K562 (cell line): ENCODE measurements at regions not wholly inside any gene's neighbourhood (a gene's known extent, or its start where the extent isn't known, plus 50 kb on each side); places are given as distances from the start of the nearest gene placed in this dataset.
A peak's percentile ranks its signal among the peaks of the same experiment; 100 is the strongest.

Experiments used
- ATAC-seq: fragments of 200-7000 bp; cut with Tn5 transposase; 3 replicates; pipeline ENCODE4 v1.9.1; 2020; ENCODE audit warnings: moderate library complexity
- BruUV-seq: library from RNA; stranded (reverse); fragments of 400-500 nt; replicated peaks from 2 replicates; lab custom pipeline; 2021; lab: Mats Ljungman, UMichigan
- CTCF ChIA-PET: fragments of 300-600 bp; formaldehyde crosslinking; extraction: SDS; loops from one replicate; lab custom pipeline; 2021; ENCODE audit warnings: low intra/inter-chr PET ratio; lab: Yijun Ruan, JAX
- POLR2A ChIA-PET: fragments of 300-600, 350-650 bp; sonication (Branson Sonifier 250); formaldehyde crosslinking; extraction: SDS; loops from one replicate; lab custom pipeline; 2021; ENCODE audit warnings: antibody characterized with exemption, inconsistent platforms; lab: Yijun Ruan, JAX
- DNase-seq, 4 experiments: peaks; one replicate each; pipeline versions ENCODE4 v3.0.0 to v3.0.0-alpha.2; 2011 to 2018; ENCODE audit warnings: low spot score in 3 of 4, mixed read lengths in 3 of 4; ENCODE audit errors: extremely low read depth in 1 of 4
- FAIRE-seq: peaks from 2 replicates; lab custom pipeline; 2011; peaks lifted over from hg19 to GRCh38; lab: Jason Lieb, UNC
- H2AFZ ChIP-seq: 2 replicates; pipeline ENCODE4 v1.6.0; 2011; ENCODE audit warnings: low read depth, low read length, control low read depth, inconsistent platforms
- H3K27ac ChIP-seq: fragments of 200-600 bp; 3 replicates; pipeline ENCODE4 v1.8.0; 2011; ENCODE audit warnings: low read depth, mild to moderate bottlenecking, control low read depth, inconsistent platforms, low read length, moderate library complexity, mixed read lengths; ENCODE audit errors: extremely low read depth
- H3K27me3 ChIP-seq, 2 experiments: fragments of 300-600 bp in 1 of 2; 2 replicates in 1 of 2; 3 replicates in 1 of 2; pipeline versions ENCODE4 v1.6.0 to v1.8.0; 2011; ENCODE audit warnings: inconsistent platforms in 2 of 2, low read length in 2 of 2, mild to moderate bottlenecking in 1 of 2, mixed read lengths in 1 of 2, moderate library complexity in 1 of 2; ENCODE audit not compliant: control insufficient read depth in 2 of 2, insufficient read depth in 2 of 2
- H3K36me3 ChIP-seq: fragments of 300-600 bp; 3 replicates; pipeline ENCODE4 v1.8.0; 2011; ENCODE audit warnings: mild to moderate bottlenecking, low read length, inconsistent platforms; ENCODE audit not compliant: control insufficient read depth, insufficient read depth
- H3K4me1 ChIP-seq, 2 experiments: fragments of 200-600 bp in 1 of 2; replicated peaks in 1 of 2; 2 replicates in 1 of 2; 3 replicates in 1 of 2; pipeline versions ENCODE4 v1.5.1 to v1.8.0; 2011; ENCODE audit warnings: inconsistent platforms in 2 of 2, low read length in 2 of 2, mild to moderate bottlenecking in 1 of 2, mixed read lengths in 1 of 2, moderate library complexity in 1 of 2; ENCODE audit not compliant: control insufficient read depth in 2 of 2, insufficient read depth in 2 of 2
- H3K4me2 ChIP-seq: 2 replicates; pipeline ENCODE4 v1.6.1; 2011; ENCODE audit warnings: low read length, control low read depth, inconsistent platforms, mixed read lengths; ENCODE audit not compliant: insufficient read depth
- H3K4me3 ChIP-seq: fragments of 200-600 bp; sonication (generic), shearing (Covaris generic); 2 replicates; pipeline ENCODE4 v1.5.1; 2016; ENCODE audit warnings: control low read depth, inconsistent platforms
- H3K79me2 ChIP-seq: fragments of 200-600 bp; 3 replicates; pipeline ENCODE4 v1.8.0; 2011; ENCODE audit warnings: low read length, inconsistent platforms; ENCODE audit not compliant: control insufficient read depth, insufficient read depth
- H3K9ac ChIP-seq, 2 experiments: 2 replicates each; pipeline versions ENCODE4 v1.6.0 to v1.6.1; 2011; ENCODE audit warnings: low read depth in 2 of 2, low read length in 2 of 2, control low read depth in 1 of 2, inconsistent platforms in 1 of 2, mild to moderate bottlenecking in 1 of 2, mixed read lengths in 1 of 2; ENCODE audit not compliant: insufficient read depth in 1 of 2
- H3K9me1 ChIP-seq: one replicate; pipeline ENCODE4 v1.6.0; 2011; ENCODE audit warnings: inconsistent platforms, mild to moderate bottlenecking, low read length, moderate library complexity; ENCODE audit not compliant: control insufficient read depth, insufficient read depth
- H3K9me3 ChIP-seq: replicated peaks from 2 replicates; pipeline ENCODE4 v1.5.1; 2011; ENCODE audit warnings: low read depth, low read length, inconsistent platforms; ENCODE audit not compliant: control insufficient read depth, insufficient read depth
- H4K20me1 ChIP-seq: replicated peaks from 2 replicates; pipeline ENCODE4 v1.6.1; 2011; ENCODE audit warnings: low read length, inconsistent platforms, mixed read lengths; ENCODE audit not compliant: control insufficient read depth, insufficient read depth
- CSDE1 ChIP-seq, 2 experiments: fragments of 450-650 bp; IDR thresholded peaks; 2 replicates each; pipeline ENCODE4 v1.6.1; 2016; ENCODE audit warnings: mild to moderate bottlenecking in 1 of 2
- DDX20 ChIP-seq: fragments of 450-650 bp; IDR thresholded peaks from 2 replicates; pipeline ENCODE4 v1.6.1; 2016; ENCODE audit warnings: missing genetic modification characterization, low read depth, mild to moderate bottlenecking, missing compliant biosample characterization, moderate library complexity
- HNRNPL ChIP-seq: fragments of 200-400 bp; formaldehyde crosslinking; IDR thresholded peaks from 2 replicates; pipeline ENCODE4 v1.6.1; 2017; ENCODE audit warnings: low read depth, mild to moderate bottlenecking, low read length
- KHSRP ChIP-seq: fragments of 450-650 bp; IDR thresholded peaks from 2 replicates; pipeline ENCODE4 v1.6.1; 2017
- MCM7 ChIP-seq, 2 experiments: fragments of 450-650 bp; IDR thresholded peaks; 2 replicates each; pipeline ENCODE4 v1.6.1; 2016 to 2018
- PURB ChIP-seq: sonication (generic); formaldehyde crosslinking; IDR thresholded peaks from 2 replicates; pipeline ENCODE4 v1.9.0; 2021; ENCODE audit warnings: low read depth, mild to moderate bottlenecking, missing genetic modification reagents
- SIN3B ChIP-seq: fragments of 450-650 bp; IDR thresholded peaks from 2 replicates; pipeline ENCODE4 v1.6.1; 2017; ENCODE audit warnings: low read depth, mild to moderate bottlenecking, moderate library complexity
- ZNF316 ChIP-seq: fragments of 450-650 bp; IDR thresholded peaks from 2 replicates; pipeline ENCODE4 v1.6.1; 2016
- WGBS: fragments of 100-300 bp; shearing (Covaris generic); methylation state at CpG from one replicate; pipeline ENCODE4 v1.1.6; 2016; ENCODE audit warnings: low coverage, mixed read lengths; ENCODE audit not compliant: insufficient coverage; ENCODE audit errors: missing lambda C conversion rate; 5-methylcytosine and 5-hydroxymethylcytosine counted together
- in situ Hi-C: fragments of 300-500 bp; cut with MboI; formaldehyde crosslinking; loops from 4 replicates; pipeline ENCODE4 v1.15.0; 2018; ENCODE audit warnings: inconsistent platforms, mixed read lengths
- intact Hi-C: fragments of 100-400 bp; cut with micrococcal nuclease; formaldehyde crosslinking; loops from 2 replicates; pipeline ENCODE4 v1.14.2; 2022

DNA sequence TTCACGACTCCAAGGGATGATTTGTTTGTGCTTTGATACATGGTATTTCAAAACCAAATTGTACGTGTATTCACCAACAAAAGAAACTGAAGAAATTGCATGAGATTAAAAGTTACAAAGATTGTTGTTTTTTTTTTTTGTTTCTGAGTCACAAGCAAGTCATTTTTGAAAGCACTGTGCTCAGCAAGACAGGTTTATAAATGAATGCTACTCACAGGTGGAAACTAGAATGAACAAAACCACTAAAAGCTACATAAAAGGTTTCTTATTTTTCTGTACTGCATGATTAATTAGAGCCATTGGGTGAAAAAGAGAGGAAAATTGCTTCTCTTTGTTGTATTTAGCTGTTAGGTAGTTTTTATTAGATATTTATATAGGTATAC lies 90.2 kb upstream of the RIPOR2 start (continued):
- TF ChIP-seq SIN3B (no peak), CSDE1 (IDR thresholded peaks at IDR 0.05) (no peak), MCM7 (IDR thresholded peaks at IDR 0.05) (no peak), HNRNPL (no peak), DDX20 (tag) (no peak), KHSRP (no peak)

- no peak for FAIRE-seq
- 11% methylated on average over 2 of the region's 2 CpGs for WGBS
- H3K9me3 ChIP-seq, result no peaks in the 10 kb centered on the region
- no peak for DNase-seq
- no peak overlapping the region for H3K4me3 ChIP-seq
- H3K4me2 ChIP-seq, result no peak overlapping the region
- H3K27me3 ChIP-seq, result peaks cover 9 to 49% of the 10 kb centered on the region in 2 experiments; a peak in 4 of 5 replicates
- ChIA-PET POLR2A (interaction anchor here (0.6 to 2.2 kb wide), 4 partner anchors 9 to 165 kb away, joined by 3 to 10 read pairs (median 5); no protein-coding TSS in a partner anchor), CTCF (interaction anchor here (2.6 kb wide), 1 partner anchor 44 kb away, joined by 11 read pairs; no protein-coding TSS in a partner anchor)
- no peak overlapping the region for H3K9ac ChIP-seq
- BruUV-seq, result no TSS peak
- TF ChIP-seq ZNF316, result peak; percentile 39
- TF ChIP-seq PURB (CRISPR knock-in tag), result no peak
- no peaks in the 10 kb centered on the region for H3K36me3 ChIP-seq
- H4K20me1 ChIP-seq, result no peaks in the 10 kb centered on the region
- H3K79me2 ChIP-seq, result no peaks in the 10 kb centered on the region
- H3K27ac ChIP-seq, result no peak overlapping the region
- intact Hi-C loops (loop anchor here (5.0 kb wide), 1 partner anchor 46 kb away; no protein-coding TSS in a partner anchor), in situ Hi-C loops (no loop called here)
- peaks cover 0 to 4% of the 10 kb centered on the region in 2 experiments; a peak in 2 of 5 replicates for H3K4me1 ChIP-seq
- no peak; the same call in 2 of the 3 replicates for ATAC-seq
- H3K9me1 ChIP-seq, result no peaks in the 10 kb centered on the region
- no peak overlapping the region for H2AFZ ChIP-seq
These were observed 91.0 kb upstream of the RIPOR2 start for GRCh38 chr6:25026723-25027122.
